Mesothelial cell of epicardium (in vitro differentiated cells): ENCODE measurements at regions not wholly inside any gene's neighbourhood (a gene's known extent, or its start where the extent isn't known, plus 50 kb on each side); places are given as distances from the start of the nearest gene placed in this dataset.
A peak's percentile ranks its signal among the peaks of the same experiment; 100 is the strongest.

Source experiments
- DNase-seq, 2 experiments: peaks; one replicate each; pipeline ENCODE4 v3.0.0; 2021; ENCODE audit warnings: low spot score in 2 of 2; ENCODE audit not compliant: unreplicated experiment in 2 of 2
- H3K27ac Mint-ChIP-seq: 2 replicates; pipeline ENCODE4 v1.8.0; 2021; ENCODE audit warnings: mixed read lengths
- H3K27me3 Mint-ChIP-seq: 2 replicates; pipeline ENCODE4 v1.8.0; 2021; ENCODE audit warnings: low read depth, mixed read lengths
- H3K36me3 Mint-ChIP-seq: 2 replicates; pipeline ENCODE4 v1.8.0; 2021; ENCODE audit warnings: mixed read lengths
- H3K4me1 Mint-ChIP-seq: 2 replicates; pipeline ENCODE4 v1.8.0; 2021; ENCODE audit warnings: mixed read lengths
- H3K4me3 Mint-ChIP-seq: 2 replicates; pipeline ENCODE4 v1.8.0; 2021; ENCODE audit warnings: mild to moderate bottlenecking, moderate library complexity, mixed read lengths
- H3K9me3 Mint-ChIP-seq: 2 replicates; pipeline ENCODE4 v1.8.0; 2021; ENCODE audit warnings: mixed read lengths
- CTCF ChIP-seq: fragments of 200-600 bp; sonication (generic); IDR thresholded peaks from one replicate; pipeline ENCODE4 v1.5.0; 2021; ENCODE audit warnings: antibody characterized with exemption; ENCODE audit not compliant: unreplicated experiment

- no peak for TF ChIP-seq CTCF
- Mint-ChIP-seq H3K27me3 (no peaks in the 10 kb centered on the region), H3K4me3 (no peak overlapping the region), H3K36me3 (no peaks in the 10 kb centered on the region), H3K9me3 (no peaks in the 10 kb centered on the region), H3K4me1 (peaks cover 7% of the 10 kb centered on the region), H3K27ac (no peak overlapping the region)
- no peak for DNase-seq
Observed at GRCh38 chr5:89067362-89067761, 184.4 kb upstream of the MEF2C start.

- Mint-ChIP-seq H3K4me3 (no peak overlapping the region), H3K9me3 (no peaks in the 10 kb centered on the region), H3K27me3 (no peaks in the 10 kb centered on the region), H3K4me1 (peaks cover 7% of the 10 kb centered on the region), H3K36me3 (no peaks in the 10 kb centered on the region), H3K27ac (peak overlapping the region; percentile 31)
- TF ChIP-seq CTCF: no peak
- no peak for DNase-seq
Observed at GRCh38 chr5:89065919-89066318, 182.9 kb upstream of the MEF2C start.

GRCh38 chr5:89064736-89065135 lies 181.8 kb upstream of the MEF2C start:
- Mint-ChIP-seq H3K4me3 (no peak overlapping the region), H3K36me3 (no peaks in the 10 kb centered on the region), H3K9me3 (no peaks in the 10 kb centered on the region), H3K27ac (no peak overlapping the region), H3K27me3 (no peaks in the 10 kb centered on the region), H3K4me1 (peaks cover 7% of the 10 kb centered on the region)
- no peak for DNase-seq
- TF ChIP-seq CTCF: no peak

- no peak for TF ChIP-seq CTCF
- H3K36me3 Mint-ChIP-seq: no peaks in the 10 kb centered on the region
- no peak overlapping the region for H3K4me3 Mint-ChIP-seq
- H3K9me3 Mint-ChIP-seq: no peaks in the 10 kb centered on the region
- H3K27ac Mint-ChIP-seq: no peak overlapping the region
- H3K4me1 Mint-ChIP-seq: peaks cover 7% of the 10 kb centered on the region
- DNase-seq: no peak
- no peaks in the 10 kb centered on the region for H3K27me3 Mint-ChIP-seq
Observed at GRCh38 chr5:89064054-89064453, 181.1 kb upstream of the MEF2C start.

GRCh38 chr5:89060768-89061167 lies 177.8 kb upstream of the MEF2C start:
- H3K36me3 Mint-ChIP-seq: no peaks in the 10 kb centered on the region
- H3K27ac Mint-ChIP-seq: no peak overlapping the region
- H3K27me3 Mint-ChIP-seq: no peaks in the 10 kb centered on the region
- no peak overlapping the region for H3K4me3 Mint-ChIP-seq
- TF ChIP-seq CTCF: no peak
- H3K4me1 Mint-ChIP-seq: peaks cover 2% of the 10 kb centered on the region
- no peaks in the 10 kb centered on the region for H3K9me3 Mint-ChIP-seq
- no peak for DNase-seq

GRCh38 chr5:89059274-89059673 lies 176.3 kb upstream of the MEF2C start:
- H3K9me3 Mint-ChIP-seq: no peaks in the 10 kb centered on the region
- H3K27me3 Mint-ChIP-seq: no peaks in the 10 kb centered on the region
- no peaks in the 10 kb centered on the region for H3K4me1 Mint-ChIP-seq
- TF ChIP-seq CTCF: no peak
- no peak overlapping the region for H3K4me3 Mint-ChIP-seq
- H3K27ac Mint-ChIP-seq: no peak overlapping the region
- no peak for DNase-seq
- no peaks in the 10 kb centered on the region for H3K36me3 Mint-ChIP-seq
